HT1080 (cell line): ENCODE measurements at regions not wholly inside any gene's neighbourhood (a gene's known extent, or its start where the extent isn't known, plus 50 kb on each side); places are given as distances from the start of the nearest gene placed in this dataset.

Source experiments
- DNase-seq: peaks from one replicate; pipeline ENCODE4 v3.0.0-alpha.2; 2015; ENCODE audit warnings: low read depth

- no peak for DNase-seq
These were observed 423.5 kb upstream of the ZEB2 start for GRCh38 chr2:144943293-144943941.

- peak; percentile 61 for DNase-seq
These were observed 422.8 kb upstream of the ZEB2 start for GRCh38 chr2:144942516-144943256.

- no peak for DNase-seq
These were observed 422.0 kb upstream of the ZEB2 start for GRCh38 chr2:144941743-144942488.

- DNase-seq: no peak
These were observed 419.7 kb upstream of the ZEB2 start for GRCh38 chr2:144939590-144939989.

- peak; percentile 75 for DNase-seq
These were observed 418.2 kb upstream of the ZEB2 start for GRCh38 chr2:144937910-144938709.

- no peak for DNase-seq
These were observed 417.1 kb upstream of the ZEB2 start for GRCh38 chr2:144937066-144937465.

GRCh38 chr2:144936442-144936841 is 416.5 kb upstream of the ZEB2 start:
- no peak for DNase-seq

- DNase-seq: no peak
These were observed 415.8 kb upstream of the ZEB2 start for GRCh38 chr2:144935736-144936135.

- DNase-seq: no peak
These were observed 415.3 kb upstream of the ZEB2 start for GRCh38 chr2:144935191-144935590.

GRCh38 chr2:144931960-144932359 is 412.0 kb upstream of the ZEB2 start:
- no peak for DNase-seq

GRCh38 chr2:144931480-144931879 is 411.6 kb upstream of the ZEB2 start:
- no peak for DNase-seq

- no peak for DNase-seq
These were observed 407.5 kb upstream of the ZEB2 start for GRCh38 chr2:144927429-144927828.

GRCh38 chr2:144925886-144926285 is 406.0 kb upstream of the ZEB2 start:
- no peak for DNase-seq

- DNase-seq: no peak
These were observed 404.9 kb upstream of the ZEB2 start for GRCh38 chr2:144924827-144925226.

- DNase-seq: no peak
These were observed 402.6 kb upstream of the ZEB2 start for GRCh38 chr2:144922519-144922918.

- no peak for DNase-seq
These were observed 401.0 kb upstream of the ZEB2 start for GRCh38 chr2:144920755-144921530.

GRCh38 chr2:144914622-144915318 is 394.9 kb upstream of the ZEB2 start:
- peak; percentile 23 for DNase-seq

- DNase-seq: no peak
These were observed 394.2 kb upstream of the ZEB2 start for GRCh38 chr2:144914113-144914512.

- DNase-seq: no peak
These were observed 392.3 kb upstream of the ZEB2 start for GRCh38 chr2:144912206-144912605.

GRCh38 chr2:144905956-144906355 is 386.0 kb upstream of the ZEB2 start:
- no peak for DNase-seq
